GM12878 (cell line): ENCODE measurements at regions not wholly inside any gene's neighbourhood (a gene's known extent, or its start where the extent isn't known, plus 50 kb on each side); places are given as distances from the start of the nearest gene placed in this dataset.

Experiments used
- ATAC-seq: fragments of 200-7000 bp; cut with Tn5 transposase; 3 replicates; pipeline ENCODE4 v1.9.1; 2020; ENCODE audit warnings: mild to moderate bottlenecking, moderate library complexity
- BruUV-seq: library from RNA; stranded (reverse); fragments of 400-500 nt; replicated peaks from 2 replicates; lab custom pipeline; 2021; lab: Mats Ljungman, UMichigan
- CTCF ChIA-PET: fragments of 300-600 bp; sonication (Branson Sonifier 250); formaldehyde crosslinking; extraction: SDS; loops from one replicate; lab custom pipeline; 2021; ENCODE audit warnings: inconsistent platforms; lab: Yijun Ruan, JAX
- POLR2A ChIA-PET: fragments of 350-600 bp; formaldehyde crosslinking; extraction: SDS; loops from one replicate; lab custom pipeline; 2021; ENCODE audit warnings: inconsistent platforms; lab: Charles Lee
- RAD21 ChIA-PET: fragments of 300-600 bp; sonication (Branson Sonifier 250); formaldehyde crosslinking; loops from one replicate; lab custom pipeline; 2023; ENCODE audit warnings: antibody characterized with exemption; ENCODE audit not compliant: unreplicated experiment; lab: Charles Lee
- SMC1A ChIA-PET: fragments of 300-600 bp; sonication (Branson Sonifier 250); formaldehyde crosslinking; loops from one replicate; lab custom pipeline; 2023; ENCODE audit not compliant: unreplicated experiment, uncharacterized antibody; lab: Charles Lee
- DNase-seq: peaks from one replicate; pipeline ENCODE4 v3.0.0-alpha.2; 2011; ENCODE audit warnings: low read depth, low spot score
- FAIRE-seq: peaks from 3 replicates; lab custom pipeline; 2011; peaks lifted over from hg19 to GRCh38; lab: Jason Lieb, UNC
- H2AFZ ChIP-seq: 2 replicates; pipeline ENCODE4 v1.6.0; 2011; ENCODE audit warnings: low read depth, low read length, control low read depth; ENCODE audit not compliant: control insufficient read depth
- H3K27ac ChIP-seq: 2 replicates; pipeline ENCODE4 v1.5.1; 2011; ENCODE audit warnings: control low read depth; ENCODE audit not compliant: control insufficient read depth, insufficient read depth
- H3K27me3 ChIP-seq, 2 experiments: replicated peaks in 1 of 2; 2 replicates each; pipeline versions ENCODE4 v1.6.0 to v1.6.1; 2011; ENCODE audit warnings: low read length in 1 of 2; ENCODE audit not compliant: control insufficient read depth in 2 of 2, insufficient read depth in 2 of 2
- H3K36me3 ChIP-seq, 2 experiments: 2 replicates each; pipeline ENCODE4 v1.5.1; 2011; ENCODE audit warnings: low read length in 1 of 2; ENCODE audit not compliant: control insufficient read depth in 2 of 2, insufficient read depth in 2 of 2
- H3K4me1 ChIP-seq: 2 replicates; pipeline ENCODE4 v1.6.1; 2011; ENCODE audit warnings: mild to moderate bottlenecking, low read length, moderate library complexity, mixed read lengths; ENCODE audit not compliant: control insufficient read depth, insufficient read depth
- H3K4me2 ChIP-seq: 2 replicates; pipeline ENCODE4 v1.6.0; 2011; ENCODE audit warnings: control low read depth; ENCODE audit not compliant: control insufficient read depth, insufficient read depth
- H3K4me3 ChIP-seq: fragments of 200-600 bp; sonication (generic); 2 replicates; pipeline ENCODE4 v1.5.1; 2016
- H3K79me2 ChIP-seq: 2 replicates; pipeline ENCODE4 v1.6.0; 2011; ENCODE audit warnings: low read length; ENCODE audit not compliant: control insufficient read depth, insufficient read depth
- H3K9ac ChIP-seq: 2 replicates; pipeline ENCODE4 v1.8.0; 2011; ENCODE audit warnings: low read length, control low read depth, mixed read lengths; ENCODE audit not compliant: control insufficient read depth, insufficient read depth
- H3K9me3 ChIP-seq: replicated peaks from 3 replicates; pipeline ENCODE4 v1.5.1; 2011; ENCODE audit warnings: mild to moderate bottlenecking, low read length; ENCODE audit not compliant: control insufficient read depth, insufficient read depth
- H4K20me1 ChIP-seq: 2 replicates; pipeline ENCODE4 v1.6.0; 2011; ENCODE audit not compliant: control insufficient read depth, insufficient read depth
- BCL11A ChIP-seq: IDR thresholded peaks from 2 replicates; pipeline ENCODE4 v1.6.1; 2011; ENCODE audit warnings: low read depth, low read length
- CHD4 ChIP-seq: fragments of 200-600 bp; sonication (generic); IDR thresholded peaks from 2 replicates; pipeline ENCODE4 v1.6.1; 2016; ENCODE audit warnings: mild to moderate bottlenecking
- CTCF ChIP-seq, 3 experiments: IDR thresholded peaks in 2 of 3; conservative IDR thresholded peaks in 1 of 3; 2 replicates each; pipeline ENCODE4 v1.5.1; 2011; ENCODE audit warnings: low read depth in 3 of 3, low read length in 3 of 3, mild to moderate bottlenecking in 3 of 3, control low read depth in 2 of 3, moderate library complexity in 2 of 3, inconsistent platforms in 1 of 3, mixed read lengths in 1 of 3; ENCODE audit not compliant: control insufficient read depth in 2 of 3, insufficient read depth in 1 of 3; ENCODE audit errors: extremely low read depth in 1 of 3
- IRF3 ChIP-seq: fragments of 450-650 bp; IDR thresholded peaks from 2 replicates; pipeline ENCODE4 v1.6.1; 2014; ENCODE audit warnings: mild to moderate bottlenecking
- PAX5 ChIP-seq: IDR thresholded peaks from 2 replicates; pipeline ENCODE4 v1.6.1; 2011; ENCODE audit warnings: low read depth, low read length, borderline replicate concordance
- RAD51 ChIP-seq: fragments of 450-650 bp; IDR thresholded peaks from 2 replicates; pipeline ENCODE4 v1.6.1; 2016; ENCODE audit warnings: moderate library complexity, mild to moderate bottlenecking, inconsistent platforms
- SIN3A ChIP-seq: IDR thresholded peaks from 2 replicates; pipeline ENCODE4 v1.6.1; 2012; ENCODE audit warnings: low read depth, low read length, improper control_type of control experiment
- SMC3 ChIP-seq: IDR thresholded peaks from 2 replicates; pipeline ENCODE4 v1.6.1; 2011; ENCODE audit warnings: low read length, improper control_type of control experiment, borderline replicate concordance
- SP1 ChIP-seq: IDR thresholded peaks from one replicate; pipeline ENCODE4 v1.6.1; 2011; ENCODE audit warnings: low read depth, low read length
- SRF ChIP-seq, 2 experiments: IDR thresholded peaks; 2 replicates each; pipeline ENCODE4 v1.6.1; 2011; ENCODE audit warnings: low read depth in 2 of 2, low read length in 2 of 2, mild to moderate bottlenecking in 1 of 2, moderate library complexity in 1 of 2
- ZNF622 ChIP-seq: fragments of 450-650 bp; IDR thresholded peaks from 2 replicates; pipeline ENCODE4 v1.6.1; 2017; ENCODE audit warnings: mild to moderate bottlenecking, inconsistent platforms
- WGBS: methylation state at CpG from one replicate; pipeline ENCODE4 v1.1.6; 2016; ENCODE audit warnings: low lambda C conversion rate; ENCODE audit not compliant: insufficient replicate concordance, insufficient coverage; ENCODE audit errors: missing lambda C conversion rate; 5-methylcytosine and 5-hydroxymethylcytosine counted together
- in situ Hi-C: fragments of 300-500 bp; cut with MboI; formaldehyde crosslinking; loops from 9 replicates; pipeline ENCODE4 v1.14.3; 2018; ENCODE audit warnings: mixed read lengths
- intact Hi-C: fragments of 100-400 bp; cut with micrococcal nuclease; formaldehyde crosslinking; loops from one replicate; pipeline ENCODE4 v1.14.2; 2022; ENCODE audit not compliant: unreplicated experiment

GRCh38 chr2:64398516-64399129 is 55.3 kb upstream of the LGALSL start (continued):
- TF ChIP-seq SIN3A: no peak
- TF ChIP-seq SRF (IDR thresholded peaks at IDR 0.05; ENCODE audit: low read depth in 2 of 2, low read length in 2 of 2): no peak
- no peak for TF ChIP-seq SP1
- no peak for TF ChIP-seq CHD4
- TF ChIP-seq IRF3: no peak
- TF ChIP-seq CTCF (IDR thresholded peaks at IDR 0.05 in 2 of 3, conservative IDR thresholded peaks at IDR 0.05 in 1 of 3; ENCODE audit: control insufficient read depth in 2 of 3, extremely low read depth in 1 of 3, insufficient read depth in 1 of 3, low read depth in 3 of 3, low read length in 3 of 3): no peak
- TF ChIP-seq ZNF622: no peak
- TF ChIP-seq, all 136 proteins: peak for 0

- TF ChIP-seq RAD51 (no peak), PAX5 (no peak), BCL11A (no peak), SMC3 (no peak)
- TF ChIP-seq, all 136 proteins: peak for 0
- ATAC-seq: no peak
- DNase-seq: no peak
- SMC1A ChIA-PET: no interaction called here
- Histone ChIP-seq H2AFZ (no peak overlapping the region), H3K27ac (no peak overlapping the region), H3K27me3 (no peaks in the 10 kb centered on the region), H3K79me2 (no peaks in the 10 kb centered on the region), H3K9ac (no peak overlapping the region), H4K20me1 (no peaks in the 10 kb centered on the region), H3K9me3 (no peaks in the 10 kb centered on the region), H3K4me2 (no peak overlapping the region), H3K36me3 (no peaks in the 10 kb centered on the region), H3K4me1 (peaks cover 9% of the 10 kb centered on the region; the same call in 1 of the 2 replicates), H3K4me3 (no peak overlapping the region)
- 40% methylated on average over 2 of the region's 2 CpGs for WGBS
- RAD21 ChIA-PET: no interaction called here
- no TSS peak for BruUV-seq
- POLR2A ChIA-PET: no interaction called here
- intact Hi-C loops (no loop called here), in situ Hi-C loops (no loop called here)
- CTCF ChIA-PET: interaction anchor here (1.0 to 3.4 kb wide), 3 partner anchors 36 to 88 kb away, joined by 3 to 15 read pairs (median 4); no protein-coding TSS in a partner anchor
- FAIRE-seq: no peak
Measured at GRCh38 chr2:64399521-64399920, 54.4 kb upstream of the LGALSL start.
